H1 (cell line): ENCODE measurements at regions not wholly inside any gene's neighbourhood (a gene's known extent, or its start where the extent isn't known, plus 50 kb on each side); places are given as distances from the start of the nearest gene placed in this dataset.

Source experiments
- CTCF ChIA-PET: fragments of 300-600 bp; sonication (Branson Sonifier 250); formaldehyde crosslinking; loops from one replicate; lab custom pipeline; 2021; ENCODE audit not compliant: partially characterized antibody; lab: Charles Lee
- POLR2A ChIA-PET: fragments of 300-600 bp; sonication (Branson Sonifier 250); formaldehyde crosslinking; loops from one replicate; lab custom pipeline; 2021; ENCODE audit warnings: inconsistent platforms; ENCODE audit not compliant: partially characterized antibody; lab: Charles Lee
- DNase-seq, 2 experiments: peaks; one replicate each; pipeline versions ENCODE4 v3.0.0 to v3.0.0-alpha.2; 2010 to 2022; ENCODE audit warnings: low spot score in 2 of 2, low read depth in 1 of 2, mixed read lengths in 1 of 2
- FAIRE-seq: peaks from 2 replicates; lab custom pipeline; 2011; peaks lifted over from hg19 to GRCh38; lab: Jason Lieb, UNC
- H2AFZ ChIP-seq: 2 replicates; pipeline ENCODE4 v1.8.1; 2012; ENCODE audit warnings: low read length, inconsistent platforms
- H2AK5ac ChIP-seq: 2 replicates; pipeline ENCODE4 v1.6.1; 2013; ENCODE audit warnings: low read depth, low read length
- H2BK120ac ChIP-seq: replicated peaks from 2 replicates; pipeline ENCODE3; 2013; ENCODE audit warnings: low read depth, low read length, inconsistent platforms
- H2BK12ac ChIP-seq: 2 replicates; pipeline ENCODE4 v1.6.1; 2013; ENCODE audit warnings: low read depth, low read length
- H2BK15ac ChIP-seq: 2 replicates; pipeline ENCODE4 v1.6.1; 2013; ENCODE audit warnings: low read length
- H2BK20ac ChIP-seq: 2 replicates; pipeline ENCODE4 v1.6.1; 2013; ENCODE audit warnings: low read length
- H2BK5ac ChIP-seq: 2 replicates; pipeline ENCODE4 v1.6.1; 2013; ENCODE audit warnings: low read depth, low read length
- H3K14ac ChIP-seq: 2 replicates; pipeline ENCODE4 v1.6.1; 2013; ENCODE audit warnings: inconsistent platforms; ENCODE audit not compliant: insufficient read length
- H3K18ac ChIP-seq: 2 replicates; pipeline ENCODE4 v1.6.1; 2013; ENCODE audit warnings: low read length; ENCODE audit errors: extremely low read depth
- H3K23ac ChIP-seq: 2 replicates; pipeline ENCODE4 v1.6.1; 2013; ENCODE audit warnings: inconsistent platforms; ENCODE audit not compliant: insufficient read length
- H3K23me2 ChIP-seq: 2 replicates; pipeline ENCODE4 v1.6.1; 2013; ENCODE audit warnings: low read depth, low read length
- H3K27ac ChIP-seq: 2 replicates; pipeline ENCODE4 v1.6.1; 2011; ENCODE audit warnings: low read depth, low read length, inconsistent platforms
- H3K27me3 ChIP-seq, 4 experiments: replicated peaks in 1 of 4; 1 replicate in 1 of 4; 2 replicates in 3 of 4; pipeline versions ENCODE4 v1.6.1 to v1.8.1; 2011 to 2013; ENCODE audit warnings: low read length in 3 of 4, mild to moderate bottlenecking in 3 of 4, inconsistent platforms in 2 of 4, mixed read lengths in 2 of 4, moderate library complexity in 1 of 4; ENCODE audit not compliant: control insufficient read depth in 3 of 4, insufficient read depth in 3 of 4; ENCODE audit errors: extremely low read depth in 1 of 4
- H3K36me3 ChIP-seq, 4 experiments: 2 replicates each; pipeline versions ENCODE4 v1.6.1 to v1.8.1; 2011 to 2013; ENCODE audit warnings: mild to moderate bottlenecking in 4 of 4, low read length in 3 of 4, moderate library complexity in 2 of 4, control low read depth in 1 of 4, inconsistent platforms in 1 of 4; ENCODE audit not compliant: insufficient read depth in 4 of 4, control insufficient read depth in 2 of 4
- H3K4ac ChIP-seq: replicated peaks from 2 replicates; pipeline ENCODE3; 2013; ENCODE audit warnings: low read length, low read depth, mixed read lengths, inconsistent platforms; ENCODE audit not compliant: insufficient read length
- H3K4me1 ChIP-seq, 4 experiments: replicated peaks in 1 of 4; 1 replicate in 1 of 4; 2 replicates in 3 of 4; pipeline versions ENCODE4 v1.6.1 to v1.8.1; 2011 to 2013; ENCODE audit warnings: low read length in 3 of 4, inconsistent platforms in 2 of 4, mixed read lengths in 1 of 4; ENCODE audit not compliant: insufficient read depth in 4 of 4, control insufficient read depth in 3 of 4
- H3K4me2 ChIP-seq, 2 experiments: 2 replicates each; pipeline versions ENCODE4 v1.6.1 to v1.8.1; 2011 to 2013; ENCODE audit warnings: low read depth in 2 of 2, low read length in 2 of 2, control low read depth in 1 of 2, inconsistent platforms in 1 of 2, mild to moderate bottlenecking in 1 of 2; ENCODE audit not compliant: insufficient read depth in 1 of 2
- H3K4me3 ChIP-seq, 4 experiments: fragments of 200-600, 300-600 bp in 1 of 4; sonication (generic), shearing (Covaris generic), sonication (Bioruptor Twin) in 1 of 4; 2 replicates each; pipeline versions ENCODE4 v1.5.1 to v1.8.1; 2011 to 2016; ENCODE audit warnings: low read length in 4 of 4, low read depth in 3 of 4, control low read depth in 2 of 4, inconsistent platforms in 2 of 4, mild to moderate bottlenecking in 2 of 4, mixed read lengths in 1 of 4, moderate library complexity in 1 of 4; ENCODE audit not compliant: insufficient read depth in 2 of 4; ENCODE audit errors: extremely low read depth in 1 of 4
- H3K56ac ChIP-seq: replicated peaks from 2 replicates; pipeline ENCODE3; 2013; ENCODE audit warnings: low read depth, mild to moderate bottlenecking, mixed read lengths, low read length, inconsistent platforms; ENCODE audit not compliant: insufficient read length
- H3K79me1 ChIP-seq: 2 replicates; pipeline ENCODE4 v1.6.1; 2013; ENCODE audit warnings: low read depth, low read length, control low read depth
- H3K79me2 ChIP-seq, 2 experiments: 2 replicates each; pipeline versions ENCODE4 v1.6.1 to v1.8.1; 2012 to 2013; ENCODE audit warnings: low read length in 2 of 2, mild to moderate bottlenecking in 2 of 2, inconsistent platforms in 1 of 2; ENCODE audit not compliant: insufficient read depth in 2 of 2, control insufficient read depth in 1 of 2
- H3K9ac ChIP-seq, 4 experiments: replicated peaks in 1 of 4; 1 replicate in 1 of 4; 2 replicates in 3 of 4; pipeline versions ENCODE4 v1.6.1 to v1.8.1; 2011 to 2013; ENCODE audit warnings: low read depth in 3 of 4, low read length in 3 of 4, control low read depth in 2 of 4, mild to moderate bottlenecking in 2 of 4, moderate library complexity in 2 of 4, inconsistent platforms in 1 of 4; ENCODE audit errors: extremely low read depth in 1 of 4
- H3K9me3 ChIP-seq, 2 experiments: 2 replicates each; pipeline versions ENCODE4 v1.6.1 to v1.8.1; 2012 to 2013; ENCODE audit warnings: mild to moderate bottlenecking in 2 of 2, moderate library complexity in 2 of 2, control low read depth in 1 of 2, inconsistent platforms in 1 of 2, low read depth in 1 of 2, low read length in 1 of 2, mixed read lengths in 1 of 2; ENCODE audit not compliant: insufficient read depth in 2 of 2
- H4K20me1 ChIP-seq, 2 experiments: replicated peaks in 1 of 2; 2 replicates each; pipeline versions ENCODE3 to v1.8.1; 2011 to 2013; ENCODE audit warnings: inconsistent platforms in 2 of 2, low read length in 2 of 2, mild to moderate bottlenecking in 1 of 2; ENCODE audit not compliant: insufficient read depth in 2 of 2, control insufficient read depth in 1 of 2
- H4K5ac ChIP-seq: 2 replicates; pipeline ENCODE4 v1.6.1; 2013; ENCODE audit warnings: low read length, low read depth, mixed read lengths, inconsistent platforms; ENCODE audit not compliant: insufficient read length
- H4K8ac ChIP-seq: 2 replicates; pipeline ENCODE4 v1.8.0; 2013; ENCODE audit warnings: mild to moderate bottlenecking, moderate library complexity, low read length, inconsistent platforms; ENCODE audit not compliant: insufficient read depth; ENCODE audit errors: extremely low read depth
- H4K91ac ChIP-seq: replicated peaks from 2 replicates; pipeline ENCODE3; 2013; ENCODE audit warnings: low read length, mixed read lengths, inconsistent platforms; ENCODE audit not compliant: insufficient read length
- FOSL1 ChIP-seq: IDR thresholded peaks from 2 replicates; pipeline ENCODE4 v1.6.1; 2011; ENCODE audit warnings: mild to moderate bottlenecking, low read depth, low read length, moderate library complexity; ENCODE audit not compliant: insufficient read depth
- WGBS, 2 experiments: shearing (Covaris generic) in 1 of 2; methylation state at CpG; one replicate each; pipeline versions ENCODE4 v1.1.6 to v1.1.7; 2013 to 2015; ENCODE audit warnings: low lambda C conversion rate in 2 of 2, mixed read lengths in 2 of 2, inconsistent platforms in 1 of 2, low coverage in 1 of 2, missing lambda C conversion rate in 1 of 2; ENCODE audit not compliant: insufficient replicate concordance in 2 of 2, insufficient coverage in 1 of 2, insufficient read length in 1 of 2; ENCODE audit errors: extremely low coverage in 1 of 2, missing lambda C conversion rate in 1 of 2; 5-methylcytosine and 5-hydroxymethylcytosine counted together

- H2BK12ac ChIP-seq, result no peak overlapping the region
- no peak overlapping the region for H3K14ac ChIP-seq
- H4K8ac ChIP-seq, result no peak overlapping the region
- no peak overlapping the region for H2BK5ac ChIP-seq
- CTCF ChIA-PET, result no interaction called here
- DNase-seq, result no peak
- H3K79me1 ChIP-seq, result no peaks in the 10 kb centered on the region
- no peaks in the 10 kb centered on the region for H3K9me3 ChIP-seq
- H3K79me2 ChIP-seq, result no peaks in the 10 kb centered on the region
- H3K4me2 ChIP-seq, result no peak overlapping the region
- H2BK20ac ChIP-seq, result no peak overlapping the region
- no peaks in the 10 kb centered on the region; a peak in 1 of 7 replicates for H3K4me1 ChIP-seq
- WGBS, 2 experiments, result 66% methylated on average over 7 of the region's 10 CpGs; no CpG with 5 or more reads in 1 of the 2 experiments
- no peaks in the 10 kb centered on the region for H4K20me1 ChIP-seq
- H3K27ac ChIP-seq, result no peak overlapping the region
- no peaks in the 10 kb centered on the region for H3K23me2 ChIP-seq
- no peak overlapping the region for H2BK15ac ChIP-seq
- H3K36me3 ChIP-seq, result no peaks in the 10 kb centered on the region
- no peak overlapping the region for H3K4me3 ChIP-seq
- H3K9ac ChIP-seq, result no peak overlapping the region; a peak in 1 of 7 replicates
- POLR2A ChIA-PET, result no interaction called here
- no peaks in the 10 kb centered on the region for H3K27me3 ChIP-seq
- H3K56ac ChIP-seq, result no peak overlapping the region
- no peak for FAIRE-seq
- no peak overlapping the region for H3K4ac ChIP-seq
- H2AK5ac ChIP-seq, result no peak overlapping the region
- H3K23ac ChIP-seq, result no peak overlapping the region
- no peak overlapping the region for H4K91ac ChIP-seq
- no peak overlapping the region for H4K5ac ChIP-seq
- no peak overlapping the region for H2AFZ ChIP-seq
- H2BK120ac ChIP-seq, result no peak overlapping the region
- H3K18ac ChIP-seq, result no peak overlapping the region
- no peak for TF ChIP-seq FOSL1
These were observed 156.8 kb upstream of the STS start for GRCh38 chrX:6990552-6991193.
